H1 (cell line): ENCODE measurements at regions not wholly inside any gene's neighbourhood (a gene's known extent, or its start where the extent isn't known, plus 50 kb on each side); places are given as distances from the start of the nearest gene placed in this dataset.

Experiments used
- CTCF ChIA-PET: fragments of 300-600 bp; sonication (Branson Sonifier 250); formaldehyde crosslinking; loops from one replicate; lab custom pipeline; 2021; ENCODE audit not compliant: partially characterized antibody; lab: Charles Lee
- POLR2A ChIA-PET: fragments of 300-600 bp; sonication (Branson Sonifier 250); formaldehyde crosslinking; loops from one replicate; lab custom pipeline; 2021; ENCODE audit warnings: inconsistent platforms; ENCODE audit not compliant: partially characterized antibody; lab: Charles Lee
- DNase-seq, 2 experiments: peaks; one replicate each; pipeline versions ENCODE4 v3.0.0 to v3.0.0-alpha.2; 2010 to 2022; ENCODE audit warnings: low spot score in 2 of 2, low read depth in 1 of 2, mixed read lengths in 1 of 2
- FAIRE-seq: peaks from 2 replicates; lab custom pipeline; 2011; peaks lifted over from hg19 to GRCh38; lab: Jason Lieb, UNC
- H2AFZ ChIP-seq: 2 replicates; pipeline ENCODE4 v1.8.1; 2012; ENCODE audit warnings: low read length, inconsistent platforms
- H2AK5ac ChIP-seq: 2 replicates; pipeline ENCODE4 v1.6.1; 2013; ENCODE audit warnings: low read depth, low read length
- H2BK120ac ChIP-seq: replicated peaks from 2 replicates; pipeline ENCODE3; 2013; ENCODE audit warnings: low read depth, low read length, inconsistent platforms
- H2BK12ac ChIP-seq: 2 replicates; pipeline ENCODE4 v1.6.1; 2013; ENCODE audit warnings: low read depth, low read length
- H2BK15ac ChIP-seq: 2 replicates; pipeline ENCODE4 v1.6.1; 2013; ENCODE audit warnings: low read length
- H2BK20ac ChIP-seq: 2 replicates; pipeline ENCODE4 v1.6.1; 2013; ENCODE audit warnings: low read length
- H2BK5ac ChIP-seq: 2 replicates; pipeline ENCODE4 v1.6.1; 2013; ENCODE audit warnings: low read depth, low read length
- H3K14ac ChIP-seq: 2 replicates; pipeline ENCODE4 v1.6.1; 2013; ENCODE audit warnings: inconsistent platforms; ENCODE audit not compliant: insufficient read length
- H3K18ac ChIP-seq: 2 replicates; pipeline ENCODE4 v1.6.1; 2013; ENCODE audit warnings: low read length; ENCODE audit errors: extremely low read depth
- H3K23ac ChIP-seq: 2 replicates; pipeline ENCODE4 v1.6.1; 2013; ENCODE audit warnings: inconsistent platforms; ENCODE audit not compliant: insufficient read length
- H3K23me2 ChIP-seq: 2 replicates; pipeline ENCODE4 v1.6.1; 2013; ENCODE audit warnings: low read depth, low read length
- H3K27ac ChIP-seq: 2 replicates; pipeline ENCODE4 v1.6.1; 2011; ENCODE audit warnings: low read depth, low read length, inconsistent platforms
- H3K27me3 ChIP-seq, 4 experiments: replicated peaks in 1 of 4; 1 replicate in 1 of 4; 2 replicates in 3 of 4; pipeline versions ENCODE4 v1.6.1 to v1.8.1; 2011 to 2013; ENCODE audit warnings: low read length in 3 of 4, mild to moderate bottlenecking in 3 of 4, inconsistent platforms in 2 of 4, mixed read lengths in 2 of 4, moderate library complexity in 1 of 4; ENCODE audit not compliant: control insufficient read depth in 3 of 4, insufficient read depth in 3 of 4; ENCODE audit errors: extremely low read depth in 1 of 4
- H3K36me3 ChIP-seq, 4 experiments: 2 replicates each; pipeline versions ENCODE4 v1.6.1 to v1.8.1; 2011 to 2013; ENCODE audit warnings: mild to moderate bottlenecking in 4 of 4, low read length in 3 of 4, moderate library complexity in 2 of 4, control low read depth in 1 of 4, inconsistent platforms in 1 of 4; ENCODE audit not compliant: insufficient read depth in 4 of 4, control insufficient read depth in 2 of 4
- H3K4ac ChIP-seq: replicated peaks from 2 replicates; pipeline ENCODE3; 2013; ENCODE audit warnings: low read length, low read depth, mixed read lengths, inconsistent platforms; ENCODE audit not compliant: insufficient read length
- H3K4me1 ChIP-seq, 4 experiments: replicated peaks in 1 of 4; 1 replicate in 1 of 4; 2 replicates in 3 of 4; pipeline versions ENCODE4 v1.6.1 to v1.8.1; 2011 to 2013; ENCODE audit warnings: low read length in 3 of 4, inconsistent platforms in 2 of 4, mixed read lengths in 1 of 4; ENCODE audit not compliant: insufficient read depth in 4 of 4, control insufficient read depth in 3 of 4
- H3K4me2 ChIP-seq, 2 experiments: 2 replicates each; pipeline versions ENCODE4 v1.6.1 to v1.8.1; 2011 to 2013; ENCODE audit warnings: low read depth in 2 of 2, low read length in 2 of 2, control low read depth in 1 of 2, inconsistent platforms in 1 of 2, mild to moderate bottlenecking in 1 of 2; ENCODE audit not compliant: insufficient read depth in 1 of 2
- H3K4me3 ChIP-seq, 4 experiments: fragments of 200-600, 300-600 bp in 1 of 4; sonication (generic), shearing (Covaris generic), sonication (Bioruptor Twin) in 1 of 4; 2 replicates each; pipeline versions ENCODE4 v1.5.1 to v1.8.1; 2011 to 2016; ENCODE audit warnings: low read length in 4 of 4, low read depth in 3 of 4, control low read depth in 2 of 4, inconsistent platforms in 2 of 4, mild to moderate bottlenecking in 2 of 4, mixed read lengths in 1 of 4, moderate library complexity in 1 of 4; ENCODE audit not compliant: insufficient read depth in 2 of 4; ENCODE audit errors: extremely low read depth in 1 of 4
- H3K56ac ChIP-seq: replicated peaks from 2 replicates; pipeline ENCODE3; 2013; ENCODE audit warnings: low read depth, mild to moderate bottlenecking, mixed read lengths, low read length, inconsistent platforms; ENCODE audit not compliant: insufficient read length
- H3K79me1 ChIP-seq: 2 replicates; pipeline ENCODE4 v1.6.1; 2013; ENCODE audit warnings: low read depth, low read length, control low read depth
- H3K79me2 ChIP-seq, 2 experiments: 2 replicates each; pipeline versions ENCODE4 v1.6.1 to v1.8.1; 2012 to 2013; ENCODE audit warnings: low read length in 2 of 2, mild to moderate bottlenecking in 2 of 2, inconsistent platforms in 1 of 2; ENCODE audit not compliant: insufficient read depth in 2 of 2, control insufficient read depth in 1 of 2
- H3K9ac ChIP-seq, 4 experiments: replicated peaks in 1 of 4; 1 replicate in 1 of 4; 2 replicates in 3 of 4; pipeline versions ENCODE4 v1.6.1 to v1.8.1; 2011 to 2013; ENCODE audit warnings: low read depth in 3 of 4, low read length in 3 of 4, control low read depth in 2 of 4, mild to moderate bottlenecking in 2 of 4, moderate library complexity in 2 of 4, inconsistent platforms in 1 of 4; ENCODE audit errors: extremely low read depth in 1 of 4
- H3K9me3 ChIP-seq, 2 experiments: 2 replicates each; pipeline versions ENCODE4 v1.6.1 to v1.8.1; 2012 to 2013; ENCODE audit warnings: mild to moderate bottlenecking in 2 of 2, moderate library complexity in 2 of 2, control low read depth in 1 of 2, inconsistent platforms in 1 of 2, low read depth in 1 of 2, low read length in 1 of 2, mixed read lengths in 1 of 2; ENCODE audit not compliant: insufficient read depth in 2 of 2
- H4K20me1 ChIP-seq, 2 experiments: replicated peaks in 1 of 2; 2 replicates each; pipeline versions ENCODE3 to v1.8.1; 2011 to 2013; ENCODE audit warnings: inconsistent platforms in 2 of 2, low read length in 2 of 2, mild to moderate bottlenecking in 1 of 2; ENCODE audit not compliant: insufficient read depth in 2 of 2, control insufficient read depth in 1 of 2
- H4K5ac ChIP-seq: 2 replicates; pipeline ENCODE4 v1.6.1; 2013; ENCODE audit warnings: low read length, low read depth, mixed read lengths, inconsistent platforms; ENCODE audit not compliant: insufficient read length
- H4K8ac ChIP-seq: 2 replicates; pipeline ENCODE4 v1.8.0; 2013; ENCODE audit warnings: mild to moderate bottlenecking, moderate library complexity, low read length, inconsistent platforms; ENCODE audit not compliant: insufficient read depth; ENCODE audit errors: extremely low read depth
- H4K91ac ChIP-seq: replicated peaks from 2 replicates; pipeline ENCODE3; 2013; ENCODE audit warnings: low read length, mixed read lengths, inconsistent platforms; ENCODE audit not compliant: insufficient read length
- EGR1 ChIP-seq: IDR thresholded peaks from 2 replicates; pipeline ENCODE4 v1.6.1; 2011; ENCODE audit warnings: low read depth, low read length, borderline replicate concordance
- MAFK ChIP-seq: IDR thresholded peaks from 2 replicates; pipeline ENCODE4 v1.6.1; 2012; ENCODE audit warnings: low read depth, mild to moderate bottlenecking, improper control_type of control experiment, low read length
- MAX ChIP-seq: IDR thresholded peaks from 2 replicates; pipeline ENCODE4 v1.6.1; 2012; ENCODE audit warnings: inconsistent platforms
- SIN3A ChIP-seq, 2 experiments: IDR thresholded peaks in 1 of 2; conservative IDR thresholded peaks in 1 of 2; 2 replicates each; pipeline ENCODE4 v1.6.1; 2011 to 2012; ENCODE audit warnings: low read length in 2 of 2, improper control_type of control experiment in 1 of 2, low read depth in 1 of 2, mild to moderate bottlenecking in 1 of 2
- TCF12 ChIP-seq: IDR thresholded peaks from 2 replicates; pipeline ENCODE4 v1.6.1; 2011; ENCODE audit warnings: low read depth, mild to moderate bottlenecking, low read length
- WGBS, 2 experiments: shearing (Covaris generic) in 1 of 2; methylation state at CpG; one replicate each; pipeline versions ENCODE4 v1.1.6 to v1.1.7; 2013 to 2015; ENCODE audit warnings: low lambda C conversion rate in 2 of 2, mixed read lengths in 2 of 2, inconsistent platforms in 1 of 2, low coverage in 1 of 2, missing lambda C conversion rate in 1 of 2; ENCODE audit not compliant: insufficient replicate concordance in 2 of 2, insufficient coverage in 1 of 2, insufficient read length in 1 of 2; ENCODE audit errors: extremely low coverage in 1 of 2, missing lambda C conversion rate in 1 of 2; 5-methylcytosine and 5-hydroxymethylcytosine counted together

GRCh38 chr1:181179987-181180365 lies 91.5 kb downstream of the IER5 start:
- H4K91ac ChIP-seq: no peak overlapping the region
- H3K4me3 ChIP-seq: peak overlapping the region in 2 of 4 experiments; percentile 7 to 27; a peak in 3 of 8 replicates
- no peak overlapping the region for H3K23ac ChIP-seq
- no peak overlapping the region for H4K5ac ChIP-seq
- peak overlapping the region; percentile 46 to 58 for H3K4me2 ChIP-seq
- no peaks in the 10 kb centered on the region for H3K9me3 ChIP-seq
- H3K27ac ChIP-seq: no peak overlapping the region
- 0 out of 2 replicates have a peak overlapping the region, but pooled peaks have one; percentile 2 for H2BK20ac ChIP-seq
- 0 out of 2 replicates have a peak overlapping the region, but pooled peaks have one; percentile 9 for H3K18ac ChIP-seq
- ChIA-PET CTCF (interaction anchor here (0.8 to 2.8 kb wide), 6 partner anchors 9 to 245 kb away, joined by 3 to 16 read pairs (median 4); no protein-coding TSS in a partner anchor), POLR2A (interaction anchor here (1.2 to 1.9 kb wide), 2 partner anchors 9 to 224 kb away, joined by 3 to 7 read pairs; no protein-coding TSS in a partner anchor)
- H3K9ac ChIP-seq: 0 out of 7 replicates have a peak overlapping the region, but pooled peaks of 1 of the 4 experiments have one; percentile 4
- H3K27me3 ChIP-seq: no peaks in the 10 kb centered on the region
- no peaks in the 10 kb centered on the region for H3K79me1 ChIP-seq
- H3K4ac ChIP-seq: no peak overlapping the region
- TF ChIP-seq SIN3A (conservative IDR thresholded peaks at IDR 0.05 in 1 of 2, IDR thresholded peaks at IDR 0.05 in 1 of 2; ENCODE audit: low read depth in 1 of 2, low read length in 2 of 2): peak in 1 of 2 experiments; percentile 81; a peak in 1 of 4 replicates
- no peak for TF ChIP-seq MAFK
- TF ChIP-seq MAX: peak; percentile 96
- 0 out of 2 replicates have a peak, but pooled peaks have one; percentile 57 for TF ChIP-seq TCF12
- TF ChIP-seq EGR1: peak; percentile 49; the same call in 1 of the 2 replicates
- H2BK5ac ChIP-seq: peak overlapping the region; percentile 14; the same call in 1 of the 2 replicates
- H2BK12ac ChIP-seq: peak overlapping the region; percentile 52; the same call in 1 of the 2 replicates
- DNase-seq (peak in 1 of 2 experiments; percentile 60), FAIRE-seq (peak; percentile 60)
- no peak overlapping the region for H4K8ac ChIP-seq
- no peaks in the 10 kb centered on the region for H3K36me3 ChIP-seq
- 0 out of 2 replicates have a peak overlapping the region, but pooled peaks have one; percentile 11 for H2AK5ac ChIP-seq
- 12% methylated on average over 6 of the region's 6 CpGs; no CpG with 5 or more reads in 1 of the 2 experiments for WGBS, 2 experiments
- no peaks in the 10 kb centered on the region for H4K20me1 ChIP-seq
- H2AFZ ChIP-seq: 0 out of 2 replicates have a peak overlapping the region, but pooled peaks have one; percentile 24
- no peaks in the 10 kb centered on the region for H3K79me2 ChIP-seq
- no peak overlapping the region for H2BK120ac ChIP-seq
- no peak overlapping the region for H3K56ac ChIP-seq
- no peaks in the 10 kb centered on the region for H3K23me2 ChIP-seq
- no peak overlapping the region for H3K14ac ChIP-seq
- H2BK15ac ChIP-seq: no peak overlapping the region
- peaks cover 15 to 27% (median 21%) of the 10 kb centered on the region in 4 experiments for H3K4me1 ChIP-seq
